Dermis microvascular lymphatic vessel endothelial cell (primary cell): ENCODE measurements at regions not wholly inside any gene's neighbourhood (a gene's known extent, or its start where the extent isn't known, plus 50 kb on each side); places are given as distances from the start of the nearest gene placed in this dataset.

ENCODE experiments used
- DNase-seq, 2 donors: peaks; one replicate each; pipeline versions ENCODE4 v3.0.0 to v3.0.0-alpha.2; 2010; ENCODE audit warnings: low read depth in 2 of 2

GRCh38 chr1:193335806-193336428 is 149.5 kb upstream of the B3GALT2 start:
- DNase-seq: peak in 1 of 2 donors; percentile 61

GRCh38 chr1:193333166-193333565 is 146.8 kb upstream of the B3GALT2 start:
- no peak for DNase-seq

GRCh38 chr1:193326296-193326695 is 139.9 kb upstream of the B3GALT2 start:
- DNase-seq: no peak

- no peak for DNase-seq
Measured at GRCh38 chr1:193325771-193326170, 139.4 kb upstream of the B3GALT2 start.

- no peak for DNase-seq
Measured at GRCh38 chr1:193325042-193325441, 138.6 kb upstream of the B3GALT2 start.

- peak; percentile 78 to 80 for DNase-seq
Measured at GRCh38 chr1:193322211-193322610, 135.8 kb upstream of the B3GALT2 start.

- DNase-seq: no peak
Measured at GRCh38 chr1:193321242-193321840, 134.9 kb upstream of the B3GALT2 start.

GRCh38 chr1:193320270-193320669 is 133.9 kb upstream of the B3GALT2 start:
- no peak for DNase-seq

- DNase-seq: no peak
Measured at GRCh38 chr1:193318347-193318746, 131.9 kb upstream of the B3GALT2 start.

- DNase-seq: peak; percentile 85 to 87
Measured at GRCh38 chr1:193313354-193314140, 127.1 kb upstream of the B3GALT2 start.

- DNase-seq: no peak
Measured at GRCh38 chr1:193312432-193312831, 126.0 kb upstream of the B3GALT2 start.

- DNase-seq: peak in 1 of 2 donors; percentile 43
Measured at GRCh38 chr1:193311226-193311948, 125.0 kb upstream of the B3GALT2 start.

GRCh38 chr1:193310564-193310963 is 124.2 kb upstream of the B3GALT2 start:
- peak; percentile 30 to 49 for DNase-seq

- no peak for DNase-seq
Measured at GRCh38 chr1:193309936-193310475, 123.6 kb upstream of the B3GALT2 start.

- DNase-seq: no peak
Measured at GRCh38 chr1:193308438-193308837, 122.0 kb upstream of the B3GALT2 start.

GRCh38 chr1:193306430-193306829 is 120.0 kb upstream of the B3GALT2 start:
- DNase-seq: no peak
